ENCODE measurements at regions not wholly inside any gene's neighbourhood (a gene's known extent, or its start where the extent isn't known, plus 50 kb on each side); places are given as distances from the start of the nearest gene placed in this dataset.

DNA sequence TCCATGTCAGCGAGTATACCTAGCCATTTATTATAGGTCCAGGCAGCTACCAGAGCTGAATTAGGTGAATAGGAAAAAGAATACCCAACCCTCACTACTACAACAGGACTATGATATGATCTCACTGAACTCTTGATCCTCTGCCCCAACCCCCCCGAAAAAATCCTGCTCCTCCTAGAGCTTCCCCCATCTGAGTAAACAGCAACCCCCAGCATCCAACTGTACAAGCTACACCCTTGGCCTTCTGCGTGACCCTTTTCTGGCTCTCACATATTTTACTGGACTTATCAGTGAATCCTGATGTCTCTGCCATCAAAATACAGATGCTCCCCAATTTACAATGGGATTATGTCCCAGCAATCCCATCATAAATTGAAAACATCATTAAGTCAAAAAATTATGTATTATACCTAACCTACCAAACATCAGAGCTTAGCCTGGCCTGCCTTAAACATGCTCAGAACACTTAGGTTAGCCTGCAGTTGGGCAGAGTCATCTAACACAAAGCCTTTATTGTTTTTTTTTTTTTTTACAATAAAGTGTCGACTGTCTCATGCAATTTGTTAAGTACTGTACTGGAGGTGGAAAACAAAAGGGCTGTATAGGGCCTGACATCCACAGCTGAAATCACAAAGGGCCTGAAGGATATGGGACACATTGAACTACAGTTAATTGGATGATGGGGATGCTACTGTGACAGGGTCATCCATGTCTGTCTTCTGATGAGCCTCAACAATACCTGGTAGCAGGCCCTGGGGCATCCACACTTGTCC, 128.9 kb upstream of the ERCC6L2 start:
- TF ChIP-seq CTCF (IDR thresholded peaks at IDR 0.05; ENCODE audit: low read depth, low read length, poor library complexity, severe bottlenecking) (no peak), EZH2phosphoT487 (IDR thresholded peaks at IDR 0.05; ENCODE audit: borderline replicate concordance, low read length) (no peak)
